ENCODE measurements at regions not wholly inside any gene's neighbourhood (a gene's known extent, or its start where the extent isn't known, plus 50 kb on each side); places are given as distances from the start of the nearest gene placed in this dataset.
A peak's percentile ranks its signal among the peaks of the same experiment; 100 is the strongest.

DNA sequence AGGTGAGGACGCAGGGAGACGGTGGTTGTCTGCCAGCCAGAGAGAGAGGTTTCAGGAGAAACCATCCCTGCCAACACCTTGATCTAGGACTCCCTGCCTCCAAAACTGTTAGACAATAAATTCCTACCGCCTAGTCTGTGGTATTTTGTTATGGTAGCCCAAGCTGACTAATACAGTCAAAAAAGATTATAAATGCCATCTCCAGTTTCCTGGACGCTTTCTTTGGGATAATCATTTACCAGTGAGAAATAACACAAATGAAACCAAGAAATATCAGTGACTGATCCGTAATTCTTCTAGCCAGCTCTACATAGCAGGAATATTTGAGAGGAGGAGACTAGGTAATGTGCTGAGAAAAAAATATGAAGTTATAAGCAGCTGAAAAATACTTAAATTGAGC lies 707.8 kb upstream of the LMCD1 start:
- no peak for DNase-seq (ENCODE audit: low spot score)

- DNase-seq (ENCODE audit: low spot score): no peak
Measured at GRCh38 chr3:7798276-7798675, 703.3 kb upstream of the LMCD1 start.

DNA sequence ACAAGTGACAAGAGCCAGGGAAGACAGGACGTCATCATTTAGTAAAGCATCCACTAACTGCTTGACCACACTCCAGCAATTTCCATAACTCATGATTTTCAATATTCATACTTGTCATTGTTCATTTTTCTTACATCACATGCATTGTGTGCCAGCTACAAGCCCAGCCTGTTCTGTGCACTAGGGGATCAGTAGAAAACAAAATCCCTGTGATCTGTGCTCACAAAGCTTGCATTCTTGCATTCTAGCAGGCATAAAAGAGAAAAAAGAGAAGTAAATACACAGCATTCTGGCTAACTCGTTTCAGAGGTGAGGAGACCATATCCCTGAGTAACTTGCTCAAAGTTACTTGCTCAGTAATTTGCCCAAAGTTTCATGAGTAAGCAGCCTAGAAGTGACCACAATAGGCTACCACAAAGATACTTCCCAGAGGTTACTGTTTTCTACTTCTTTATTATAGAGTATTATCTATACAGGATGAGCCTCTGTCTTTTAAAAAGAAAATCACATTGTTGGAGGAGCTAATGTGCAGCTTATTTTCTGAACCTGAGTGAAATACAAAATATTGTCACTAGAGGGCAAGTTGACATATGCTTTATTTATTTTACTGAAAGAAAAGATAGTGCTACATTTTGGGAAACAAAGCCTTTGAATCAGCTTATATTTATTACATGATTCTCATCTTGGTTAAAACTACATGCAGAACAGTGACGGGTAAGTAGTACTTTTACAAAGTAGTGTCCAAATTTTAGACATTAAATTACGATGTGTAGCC lies 701.4 kb upstream of the LMCD1 start:
- no peak for DNase-seq (ENCODE audit: low spot score)

DNA sequence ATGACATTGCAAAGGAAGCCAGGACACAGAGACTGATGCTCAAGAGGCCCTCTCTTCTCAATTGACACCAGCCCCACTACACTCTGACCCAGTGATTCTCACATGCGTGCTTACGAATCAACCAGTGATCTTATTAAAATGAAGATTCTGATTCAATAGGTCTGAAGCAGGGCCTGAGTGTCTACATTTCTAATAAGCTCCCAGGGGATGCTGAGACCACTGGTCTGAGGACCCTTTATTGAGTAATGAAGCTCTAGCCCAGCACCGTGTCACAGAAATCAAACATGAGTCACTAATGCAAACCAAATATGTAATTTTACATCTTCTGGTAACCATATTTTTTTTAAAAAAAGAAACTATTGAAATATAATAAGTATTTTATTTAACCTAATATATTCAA lies 689.1 kb upstream of the LMCD1 start:
- no peak for DNase-seq (ENCODE audit: low spot score)

DNA sequence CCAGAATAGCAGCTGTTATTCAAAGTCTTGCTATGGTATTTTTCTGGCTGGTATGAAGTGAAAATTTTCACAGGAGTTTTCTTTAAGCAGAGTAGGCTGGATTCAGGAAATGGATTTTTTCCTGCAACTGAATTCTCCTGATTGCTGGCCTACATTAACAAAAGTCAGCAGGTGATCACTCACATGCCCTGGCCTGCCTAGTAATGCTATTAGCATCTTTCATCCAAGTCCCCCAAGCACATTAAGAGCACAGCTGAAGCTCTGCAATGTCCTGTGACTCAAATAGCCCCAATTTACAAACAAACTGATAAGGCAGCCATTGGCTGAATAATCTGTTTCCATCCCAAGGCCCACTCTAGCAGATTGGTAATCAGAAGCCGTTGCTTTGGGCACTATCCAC lies 688.3 kb upstream of the LMCD1 start:
- no peak for DNase-seq (ENCODE audit: low spot score)

DNA sequence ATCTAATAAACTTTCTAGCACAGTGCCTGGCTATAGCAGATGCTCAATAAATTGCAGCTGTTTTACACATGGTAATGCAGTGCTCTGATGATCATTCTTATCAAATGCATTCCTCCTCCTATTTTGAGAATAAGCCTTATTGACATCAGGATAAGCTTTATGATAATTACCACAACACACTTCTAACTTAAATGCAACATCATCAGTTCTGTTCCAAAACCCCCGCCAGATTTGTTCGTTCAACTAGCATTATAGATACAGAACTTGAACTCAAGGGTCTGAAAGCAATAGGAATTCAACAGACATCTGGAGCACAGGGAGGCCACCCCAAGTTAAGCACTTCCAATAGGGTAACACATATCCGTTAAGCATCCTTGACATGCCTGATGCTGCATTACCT lies 684.4 kb upstream of the LMCD1 start:
- no peak for DNase-seq (ENCODE audit: low spot score)

DNA sequence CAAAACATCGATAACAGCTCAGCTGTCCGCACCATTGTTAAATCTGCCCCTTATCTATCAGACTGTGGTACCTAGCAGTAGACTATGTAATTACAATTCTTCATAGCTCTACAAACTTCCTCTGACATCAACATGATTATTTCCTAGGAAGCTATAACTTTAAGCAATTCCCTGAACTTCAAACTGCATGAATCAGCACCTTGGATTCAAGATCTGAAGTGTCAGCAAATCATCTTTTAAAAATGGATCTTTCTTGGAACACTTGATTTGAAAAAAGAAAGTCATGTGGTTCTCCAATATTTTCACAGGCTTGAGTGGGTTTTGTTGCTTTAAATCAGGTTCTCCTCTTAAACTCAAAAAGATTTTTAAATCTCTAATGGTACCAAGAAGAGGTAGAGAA lies 680.7 kb upstream of the LMCD1 start:
- no peak for DNase-seq (ENCODE audit: low spot score)

DNA sequence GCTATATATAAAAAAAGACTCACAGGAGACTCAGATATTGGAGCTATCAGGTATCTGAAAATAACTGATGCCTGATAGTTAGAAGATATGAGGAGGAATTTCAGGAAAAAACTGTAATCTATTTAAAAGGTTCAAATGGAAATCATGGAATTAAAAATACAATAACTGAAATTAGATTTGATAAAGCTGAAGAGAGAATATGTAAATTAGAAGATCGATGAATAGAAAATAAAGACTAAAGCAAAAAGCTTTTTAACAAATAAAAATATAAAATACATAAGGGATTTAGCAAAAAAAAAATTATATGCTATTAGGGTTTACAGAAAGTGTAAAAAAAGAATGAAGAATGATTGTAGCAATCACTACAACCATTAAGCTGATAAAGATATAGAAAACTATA lies 679.8 kb upstream of the LMCD1 start:
- DNase-seq (ENCODE audit: low spot score): no peak

GRCh38 chr3:7841451-7841850 lies 660.2 kb upstream of the LMCD1 start:
- no peak for DNase-seq (ENCODE audit: low spot score)

DNA sequence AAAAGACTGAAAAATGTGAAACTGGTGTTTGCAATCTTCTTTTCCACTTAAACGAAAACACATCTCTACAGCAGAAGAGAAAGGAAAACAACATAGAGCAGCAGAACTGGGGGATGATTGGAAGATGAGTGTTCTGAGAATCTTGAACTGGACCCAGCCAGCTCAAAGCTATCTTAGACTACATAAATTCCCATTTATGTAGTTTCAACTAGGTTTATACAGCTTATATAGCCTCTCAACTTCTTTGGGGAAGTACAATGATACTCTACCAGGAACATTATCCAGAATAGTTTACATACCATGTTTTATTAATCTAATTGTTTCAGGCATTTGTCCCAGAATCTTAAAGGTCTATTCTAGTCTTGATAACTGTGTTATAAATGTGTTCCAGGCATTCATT lies 658.2 kb upstream of the LMCD1 start:
- DNase-seq (ENCODE audit: low spot score): no peak

- DNase-seq (ENCODE audit: low spot score): no peak
Measured at GRCh38 chr3:7847021-7847420, 654.6 kb upstream of the LMCD1 start.

GRCh38 chr3:7847521-7847920 lies 654.1 kb upstream of the LMCD1 start:
- DNase-seq (ENCODE audit: low spot score): no peak

- no peak for DNase-seq (ENCODE audit: low spot score)
Measured at GRCh38 chr3:7854266-7854665, 647.4 kb upstream of the LMCD1 start.

GRCh38 chr3:7854721-7855120 lies 646.9 kb upstream of the LMCD1 start:
- DNase-seq (ENCODE audit: low spot score): no peak

DNA sequence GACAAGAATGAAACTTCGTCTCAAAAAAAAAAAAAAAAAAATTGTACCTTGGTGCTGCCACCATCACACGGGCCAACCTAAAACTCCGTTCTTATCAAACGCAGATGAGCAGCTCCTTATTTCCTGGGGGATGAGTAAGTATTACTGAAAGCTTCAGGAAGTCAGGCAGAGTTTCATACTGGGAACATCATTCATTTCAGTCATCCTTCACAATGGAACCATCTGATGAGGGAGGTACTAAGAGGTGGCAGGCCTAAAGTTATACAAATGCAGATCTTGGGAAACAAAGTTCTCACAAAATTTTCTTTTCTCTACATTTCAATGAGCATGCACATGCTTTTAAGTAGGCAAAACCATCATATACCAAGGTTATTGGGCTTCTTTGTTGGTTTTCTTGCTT lies 636.0 kb upstream of the LMCD1 start:
- DNase-seq (ENCODE audit: low spot score): no peak

DNA sequence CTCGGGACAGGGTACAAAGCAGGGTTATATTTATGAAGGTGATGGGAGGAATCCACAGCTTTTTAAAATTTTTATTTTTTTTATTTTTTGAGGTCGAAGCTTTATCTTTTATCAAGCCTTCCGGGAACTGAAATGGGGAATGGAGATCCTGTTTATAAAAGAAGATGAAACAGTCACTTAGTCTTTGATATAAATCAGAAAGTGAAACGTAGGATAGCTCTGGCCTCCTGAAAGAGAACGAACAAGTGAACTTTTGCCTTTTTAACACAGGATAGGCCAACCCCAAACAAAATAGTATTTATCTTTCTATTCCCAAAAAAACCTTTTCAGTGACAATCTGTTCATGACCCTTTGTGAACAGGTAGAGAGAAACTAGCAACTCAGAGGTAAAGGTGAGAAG lies 634.0 kb upstream of the LMCD1 start:
- no peak for DNase-seq (ENCODE audit: low spot score)

DNA sequence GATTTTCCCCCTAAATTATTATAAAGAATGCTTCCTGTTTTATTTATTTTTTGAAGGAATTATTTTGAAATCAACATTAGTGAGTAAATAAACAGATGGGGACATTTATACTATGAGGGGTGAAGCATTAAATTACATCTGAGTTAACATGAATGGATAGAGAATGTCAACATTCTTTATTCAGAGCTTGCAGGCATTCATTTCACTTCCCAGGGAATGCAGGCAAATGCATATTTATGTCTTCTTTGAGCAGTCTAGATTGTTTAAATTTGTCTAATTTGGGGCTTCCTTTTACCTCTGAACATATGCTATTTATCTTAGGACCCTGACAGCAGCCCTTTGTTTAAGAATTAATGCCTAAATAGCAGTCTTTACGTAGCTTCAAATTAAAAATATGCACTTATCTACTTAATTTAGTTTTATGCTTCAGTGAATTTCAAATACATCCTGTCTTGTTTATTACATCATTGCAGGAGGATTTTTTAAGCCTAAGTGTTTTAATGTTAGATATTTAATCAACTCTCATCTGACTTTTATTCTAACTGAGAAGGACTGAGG lies 630.5 kb upstream of the LMCD1 start:
- DNase-seq (ENCODE audit: low spot score): no peak

GRCh38 chr3:7874116-7874515 lies 627.5 kb upstream of the LMCD1 start:
- DNase-seq (ENCODE audit: low spot score): no peak

DNA sequence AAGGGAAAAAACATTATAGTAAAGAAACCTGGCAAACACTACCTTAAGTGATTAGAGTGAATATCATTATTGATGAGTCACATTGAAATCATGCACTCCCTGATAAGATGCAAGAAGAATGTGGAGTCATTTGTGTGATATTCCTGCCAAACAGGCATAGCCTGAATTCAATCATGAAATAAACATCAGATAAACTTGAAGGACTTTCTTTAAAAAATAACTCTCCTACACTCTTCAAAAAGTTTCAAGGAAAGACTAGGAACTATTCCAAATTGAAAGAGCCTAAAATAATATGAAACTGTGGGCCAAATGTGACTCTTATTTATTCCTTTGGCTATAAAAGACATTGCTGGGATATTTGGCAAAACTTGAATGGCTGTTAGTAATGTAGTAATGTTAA lies 625.7 kb upstream of the LMCD1 start:
- DNase-seq (ENCODE audit: low spot score): no peak

DNA sequence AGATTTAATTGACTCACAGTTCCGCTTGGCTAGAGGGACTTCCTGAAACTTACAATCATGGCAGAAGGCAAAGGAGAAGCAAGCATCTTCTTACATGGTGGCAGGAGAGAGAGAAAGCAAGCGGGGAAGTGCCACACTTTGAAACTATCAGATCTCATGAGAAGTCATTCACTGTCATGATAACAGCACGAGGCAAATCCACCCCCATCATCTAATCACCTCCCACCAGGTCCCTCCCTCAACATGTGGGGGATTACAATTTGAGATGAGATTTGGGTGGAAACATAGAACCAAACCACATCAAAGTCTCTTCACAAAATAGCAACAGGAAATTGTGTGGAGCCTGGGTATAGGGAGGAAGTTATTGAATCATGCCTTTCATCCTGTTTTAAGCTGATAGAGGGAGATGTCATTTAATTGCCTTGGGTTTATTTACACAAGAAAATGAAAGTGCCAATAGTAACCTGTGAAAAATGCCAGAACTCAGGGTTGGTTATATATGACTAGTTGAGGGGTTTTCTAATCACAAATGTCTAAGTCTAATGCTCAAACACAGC lies 624.8 kb upstream of the LMCD1 start:
- peak; percentile 19 for DNase-seq (ENCODE audit: low spot score)

GRCh38 chr3:7877312-7877711 lies 624.3 kb upstream of the LMCD1 start:
- no peak for DNase-seq (ENCODE audit: low spot score)

DNA sequence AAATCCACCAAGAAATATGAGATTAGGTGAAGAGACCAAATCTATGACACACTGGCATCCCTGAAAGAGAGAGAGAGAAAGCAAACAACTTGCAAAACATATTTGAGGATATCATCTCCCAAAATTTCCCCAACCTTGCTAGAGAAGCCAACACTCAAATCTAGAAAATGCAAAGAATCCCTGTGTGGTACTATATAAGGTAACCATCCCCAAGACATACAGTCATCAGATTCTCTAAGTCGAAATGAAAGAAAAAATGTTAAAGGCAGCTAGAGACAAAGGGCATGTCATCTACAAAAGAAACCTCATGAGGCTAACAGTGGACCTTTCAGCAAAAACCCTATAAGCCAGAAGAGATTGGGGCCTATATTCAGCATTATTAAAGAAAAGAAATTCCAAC lies 622.1 kb upstream of the LMCD1 start:
- no peak for DNase-seq (ENCODE audit: low spot score)

GRCh38 chr3:7881946-7882345 lies 619.7 kb upstream of the LMCD1 start:
- DNase-seq (ENCODE audit: low spot score): no peak

GRCh38 chr3:7897655-7898054 lies 604.0 kb upstream of the LMCD1 start:
- DNase-seq (ENCODE audit: low spot score): no peak

All from H4 (cell line).